ENCODE measurements at regions not wholly inside any gene's neighbourhood (a gene's known extent, or its start where the extent isn't known, plus 50 kb on each side); places are given as distances from the start of the nearest gene placed in this dataset.
"Not testable (repeated sequence)": the region's sequence is repeated elsewhere in the genome, so short reads cannot be mapped to it uniquely, and the experiment has no call there.

DNA sequence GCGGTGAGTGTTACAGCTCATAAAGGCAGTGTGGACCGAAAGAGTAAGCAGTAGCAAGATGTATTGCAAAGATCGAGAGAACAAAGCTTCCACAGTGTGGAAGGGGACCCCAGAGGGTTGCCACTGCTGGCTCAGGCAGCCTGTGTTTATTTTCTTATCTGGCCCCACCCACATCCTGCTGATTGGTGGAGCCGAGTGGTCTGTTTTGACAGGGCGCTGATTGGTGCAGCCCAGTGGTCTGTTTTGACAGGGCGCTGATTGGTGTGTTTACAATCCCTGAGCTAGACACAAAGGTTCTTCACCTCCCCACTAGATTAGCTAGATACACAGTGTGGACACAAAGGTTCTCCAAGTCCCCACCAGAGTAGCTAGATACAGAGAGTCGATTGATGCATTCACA, 747.8 kb upstream of the NRXN1 start:
- not testable (repeated sequence) for DNase-seq (ENCODE audit: low read depth)

DNA sequence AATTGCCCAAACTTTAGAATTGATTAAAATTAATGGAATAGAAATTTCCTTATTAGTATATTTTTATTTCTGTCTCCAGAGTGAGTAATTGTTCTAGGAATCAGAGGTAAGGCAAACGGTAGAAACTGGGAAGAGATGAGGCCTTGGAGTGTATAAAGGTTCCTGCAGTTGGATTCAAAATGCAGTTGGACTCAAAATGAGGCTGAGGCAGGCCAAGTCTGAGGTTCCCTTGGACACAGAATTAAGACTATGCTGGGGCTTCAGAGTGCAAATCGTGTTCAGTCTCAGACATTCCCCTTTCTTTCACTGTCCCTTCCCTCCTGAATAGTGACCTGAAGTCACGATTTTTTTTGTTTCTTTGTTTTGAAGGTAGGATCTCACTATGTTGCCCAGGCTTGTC, 746.9 kb upstream of the NRXN1 start:
- no peak for DNase-seq (ENCODE audit: low read depth)

DNA sequence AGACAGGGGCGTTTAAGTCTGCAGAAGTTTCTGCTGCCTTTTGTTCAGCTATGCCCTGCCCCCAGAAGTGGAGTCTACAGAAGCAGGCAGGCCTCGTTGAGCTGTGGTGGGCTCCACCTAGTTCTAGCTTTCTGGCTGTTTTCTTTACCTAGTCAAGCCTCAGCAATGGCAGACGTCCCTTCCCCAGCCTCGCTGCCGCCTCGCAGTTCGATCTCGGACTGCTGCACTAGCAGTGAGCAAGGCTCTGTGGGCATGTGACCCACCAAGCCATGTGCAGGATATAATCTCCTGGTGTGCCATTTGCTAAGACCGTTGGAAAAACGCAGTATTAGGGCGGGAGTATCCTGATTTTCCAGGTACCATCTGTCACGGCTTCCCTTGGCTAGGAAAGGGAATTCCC, 742.7 kb upstream of the NRXN1 start:
- not testable (repeated sequence) for DNase-seq (ENCODE audit: low read depth)

DNA sequence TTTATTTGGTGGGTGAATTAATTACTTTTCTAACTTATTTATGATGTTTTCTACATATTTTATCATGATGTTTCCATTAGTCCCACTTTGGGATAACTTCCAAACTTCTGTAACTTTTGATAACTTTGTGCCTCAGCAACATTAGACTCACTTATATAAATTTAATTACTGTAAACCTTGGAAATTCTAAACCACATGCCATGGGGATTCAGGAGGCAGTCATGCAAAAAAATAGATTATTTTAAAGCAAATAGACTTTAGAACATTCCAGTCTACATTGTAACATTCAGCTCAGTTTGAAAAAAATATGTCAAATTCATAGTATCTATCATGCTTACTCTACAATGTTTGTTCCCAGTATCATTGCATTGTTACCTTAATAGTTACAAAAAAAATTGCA, 728.5 kb upstream of the NRXN1 start:
- no peak for DNase-seq (ENCODE audit: low read depth)

DNA sequence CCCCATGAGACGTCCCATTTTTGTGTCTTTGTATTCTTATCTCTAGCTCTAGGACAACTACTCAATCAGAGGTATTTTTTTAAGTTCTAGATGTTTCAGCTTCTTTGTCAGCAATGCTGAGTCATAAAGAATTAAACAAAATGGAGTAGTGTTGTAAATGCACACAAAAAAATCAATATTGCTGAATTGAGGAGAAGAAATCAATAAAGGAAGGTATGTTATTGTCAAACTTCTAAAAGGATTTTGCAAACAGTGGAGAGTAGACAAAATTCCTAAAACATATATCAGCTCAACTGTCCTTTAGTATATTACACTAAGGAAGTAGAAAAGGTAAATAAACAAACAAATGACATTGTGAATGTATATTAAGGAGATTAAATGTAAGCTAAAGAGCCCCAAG, 726.1 kb upstream of the NRXN1 start:
- DNase-seq (ENCODE audit: low read depth), result no peak

DNA sequence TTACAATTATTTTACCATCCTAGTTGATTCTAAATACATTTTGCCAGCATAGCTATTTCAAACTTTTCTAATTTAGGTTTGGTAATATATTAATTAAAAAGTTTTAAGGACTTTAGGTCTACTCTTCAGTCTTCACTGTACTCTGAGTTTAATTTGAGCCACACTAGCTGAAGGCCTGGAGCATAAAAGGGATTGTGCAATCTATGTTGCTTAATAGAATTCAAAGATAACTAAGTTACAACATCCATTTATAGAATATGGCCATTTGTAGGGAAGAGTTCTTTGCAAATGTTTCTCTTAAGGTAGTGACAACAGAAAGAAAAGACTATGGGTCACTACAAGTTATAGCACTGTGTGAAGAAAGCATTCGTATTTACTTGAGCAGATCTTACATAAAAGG, 702.2 kb upstream of the NRXN1 start:
- peak; percentile 50 for DNase-seq (ENCODE audit: low read depth)

DNA sequence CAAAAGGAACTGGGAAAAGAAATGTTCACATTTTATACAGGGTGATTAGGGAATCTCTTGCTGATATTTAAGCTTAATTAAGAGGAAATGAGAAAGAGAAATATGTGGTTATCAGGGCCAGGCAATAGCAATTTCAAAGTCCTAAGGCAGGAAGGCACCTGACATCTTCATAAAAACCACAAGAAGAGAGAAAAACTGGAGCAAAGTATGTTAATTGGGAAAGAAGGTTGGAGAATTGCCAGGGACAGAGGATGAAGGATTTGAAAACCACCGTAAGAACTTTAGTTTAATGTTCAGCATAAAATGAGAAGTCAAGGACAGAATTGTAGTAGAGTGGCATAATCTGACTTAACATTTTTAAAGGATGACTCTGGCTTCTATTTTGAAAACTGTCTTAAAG, 691.8 kb upstream of the NRXN1 start:
- DNase-seq (ENCODE audit: low read depth), result peak; percentile 31

DNA sequence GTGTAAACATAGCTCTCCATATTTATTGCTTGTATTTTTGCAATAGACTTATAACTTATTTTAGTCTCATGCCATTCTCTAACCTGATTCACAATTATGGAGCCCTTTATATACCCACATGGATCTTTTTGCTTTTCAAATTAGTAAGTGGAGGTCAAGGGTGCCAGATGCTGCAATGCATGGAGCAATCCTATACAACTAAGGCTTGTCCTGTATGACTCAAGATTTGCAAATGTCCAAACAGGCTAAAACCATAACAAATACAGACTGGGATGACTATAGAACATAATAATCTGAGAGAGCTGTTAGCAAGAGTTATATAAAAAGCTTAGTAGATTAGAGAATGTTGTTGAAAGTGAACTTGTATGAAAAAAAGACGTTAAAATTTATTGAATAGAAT, 690.4 kb upstream of the NRXN1 start:
- DNase-seq (ENCODE audit: low read depth), result peak; percentile 87

DNA sequence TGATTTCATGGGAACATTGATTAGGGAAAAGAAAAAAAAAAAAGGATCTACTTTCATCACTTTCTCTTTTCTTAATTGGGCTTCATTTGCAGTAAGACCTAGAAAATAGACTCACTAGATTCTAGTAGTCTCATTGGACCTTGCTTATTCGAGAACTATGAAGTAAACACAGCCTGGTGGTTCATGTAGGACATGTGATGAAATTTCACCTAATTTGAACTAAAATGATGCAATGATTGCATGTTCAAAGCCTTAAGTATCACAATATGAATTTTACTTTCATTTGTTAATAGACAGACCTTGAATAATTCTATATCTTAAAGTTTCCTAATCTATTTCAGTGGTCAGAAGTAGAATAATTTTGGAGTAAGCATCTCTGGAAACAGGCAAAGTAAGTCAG, 688.9 kb upstream of the NRXN1 start:
- DNase-seq (ENCODE audit: low read depth), result peak; percentile 51

DNA sequence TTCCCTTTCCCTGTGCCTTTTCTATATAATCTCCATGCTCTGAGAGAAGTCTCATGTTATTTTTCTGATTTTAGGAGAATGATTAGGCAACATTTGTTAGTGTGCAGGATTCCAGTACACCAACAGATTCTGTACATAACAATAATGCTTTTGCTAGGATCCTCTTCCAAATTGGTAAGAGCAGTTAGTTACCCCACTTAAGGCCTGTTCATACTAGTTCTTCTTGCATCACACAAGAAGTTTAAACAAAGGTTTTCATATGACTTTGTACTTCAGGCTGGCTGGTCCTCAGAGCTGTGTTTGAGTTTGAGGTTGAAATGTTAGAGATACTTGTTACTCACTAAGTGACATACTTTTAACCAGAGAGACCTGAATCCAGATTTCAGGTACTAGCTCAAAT, 686.9 kb upstream of the NRXN1 start:
- no peak for DNase-seq (ENCODE audit: low read depth)

DNA sequence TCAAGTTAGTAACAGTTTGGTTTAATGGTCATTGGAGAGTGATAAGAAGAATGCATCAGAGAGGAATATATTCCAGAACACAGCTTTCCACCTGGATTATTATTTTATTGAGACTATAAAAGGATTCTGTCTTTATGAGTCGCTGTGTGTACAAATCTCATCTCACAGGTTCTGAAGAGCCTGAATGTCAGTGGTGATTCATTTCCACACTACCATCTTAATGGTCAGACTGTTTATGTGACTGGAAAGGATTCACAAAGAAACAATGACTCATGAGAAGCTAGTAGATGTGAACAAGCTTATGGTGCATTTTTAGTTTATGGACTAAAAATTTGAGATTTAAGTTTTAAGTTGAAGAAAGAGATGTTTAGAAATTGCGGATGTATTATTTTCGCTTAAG, 685.4 kb upstream of the NRXN1 start:
- peak; percentile 65 for DNase-seq (ENCODE audit: low read depth)

DNA sequence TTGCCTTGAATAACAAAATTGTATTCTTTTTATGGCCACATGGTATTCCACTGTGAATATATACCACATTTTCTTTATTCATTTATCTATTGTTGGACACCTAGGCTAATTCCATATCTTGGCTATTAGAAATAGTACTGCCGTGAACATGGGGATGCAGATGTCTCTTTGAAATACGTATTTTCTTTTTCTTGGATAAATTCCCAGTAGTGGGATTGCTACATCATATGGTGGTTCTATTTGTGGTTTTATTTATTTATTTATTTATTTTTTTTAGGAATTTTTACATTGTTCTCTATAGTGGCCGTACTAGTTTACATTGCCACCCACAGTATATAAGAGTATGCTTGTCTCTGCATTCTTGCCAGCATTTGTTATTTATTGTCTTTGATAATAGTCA, 679.8 kb upstream of the NRXN1 start:
- peak; percentile 29 for DNase-seq (ENCODE audit: low read depth)

DNA sequence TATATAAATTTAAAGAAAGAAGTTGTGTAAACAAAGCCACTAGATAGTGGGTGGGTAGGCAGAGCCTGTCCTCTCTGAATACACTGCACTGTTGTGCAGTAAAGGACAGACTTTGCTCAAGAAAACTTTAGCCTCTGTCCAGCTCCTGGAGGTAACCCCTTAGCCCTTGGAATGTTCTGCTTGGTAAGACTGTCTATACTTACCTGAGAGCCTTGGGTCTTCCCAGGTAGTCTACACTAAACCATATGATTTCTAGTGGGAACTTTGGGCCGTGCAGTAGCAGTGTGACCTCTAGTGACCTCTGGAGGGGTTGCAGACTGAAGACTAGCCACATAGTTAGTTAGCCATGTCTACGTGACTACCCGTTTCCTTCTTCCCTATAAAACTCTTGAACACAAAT, 678.3 kb upstream of the NRXN1 start:
- no peak for DNase-seq (ENCODE audit: low read depth)

DNA sequence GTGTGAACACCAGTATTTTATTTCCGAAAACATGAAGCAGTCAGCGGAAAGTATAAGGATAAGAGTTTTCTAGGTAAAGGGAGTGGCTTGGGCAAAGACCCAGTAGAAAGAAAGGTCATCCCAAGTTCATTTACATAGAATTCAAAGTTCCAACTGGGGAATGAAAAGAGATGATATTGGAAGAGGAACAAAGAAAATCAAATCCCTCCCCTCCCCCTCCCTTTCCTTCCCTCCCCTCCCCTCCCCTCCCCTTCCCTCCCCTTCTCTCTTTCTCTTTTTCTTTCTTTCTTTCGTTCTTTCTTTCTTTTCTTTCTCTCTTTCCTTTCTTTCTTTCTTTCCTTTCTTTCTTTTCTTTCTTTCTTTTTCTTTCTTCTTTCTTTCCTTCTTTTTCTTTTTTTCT, 675.7 kb upstream of the NRXN1 start:
- DNase-seq (ENCODE audit: low read depth), result no peak

DNA sequence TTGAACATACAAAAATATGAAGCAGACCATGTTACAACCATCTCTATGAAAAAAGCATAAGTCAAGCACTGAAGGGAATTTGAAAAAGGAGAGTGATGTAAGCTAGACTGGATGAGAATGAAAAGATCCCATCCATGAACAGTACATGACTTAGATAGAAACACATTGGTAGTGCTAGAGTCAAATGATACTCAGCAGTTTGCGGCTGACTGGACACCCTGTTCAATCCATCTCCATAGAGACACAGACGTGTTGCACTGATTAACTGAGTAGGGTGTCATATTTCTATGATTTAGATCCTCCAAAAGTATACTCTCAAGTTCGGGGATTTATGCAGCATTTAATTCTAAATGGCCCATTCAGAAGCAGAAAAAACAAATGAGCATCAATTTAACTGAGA, 674.3 kb upstream of the NRXN1 start:
- DNase-seq (ENCODE audit: low read depth), result no peak

DNA sequence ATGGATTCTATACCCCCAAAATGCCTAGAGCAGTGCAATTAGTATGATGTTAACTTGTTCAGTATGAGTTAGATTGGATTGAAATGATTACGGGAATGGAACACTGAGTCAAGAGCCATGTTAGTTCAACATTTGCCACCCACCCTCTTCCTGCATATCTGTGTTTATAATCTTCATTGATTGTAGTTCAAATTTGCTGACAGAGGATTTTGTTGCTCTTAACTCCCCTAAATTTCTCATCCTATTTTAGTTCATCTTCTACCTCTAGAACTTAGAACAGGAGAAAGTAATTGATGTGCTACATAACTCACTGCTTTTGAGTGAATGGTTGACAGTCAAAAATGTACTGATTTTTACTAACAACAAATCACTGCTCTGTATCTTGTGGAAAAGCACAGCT, 673.5 kb upstream of the NRXN1 start:
- DNase-seq (ENCODE audit: low read depth), result no peak

DNA sequence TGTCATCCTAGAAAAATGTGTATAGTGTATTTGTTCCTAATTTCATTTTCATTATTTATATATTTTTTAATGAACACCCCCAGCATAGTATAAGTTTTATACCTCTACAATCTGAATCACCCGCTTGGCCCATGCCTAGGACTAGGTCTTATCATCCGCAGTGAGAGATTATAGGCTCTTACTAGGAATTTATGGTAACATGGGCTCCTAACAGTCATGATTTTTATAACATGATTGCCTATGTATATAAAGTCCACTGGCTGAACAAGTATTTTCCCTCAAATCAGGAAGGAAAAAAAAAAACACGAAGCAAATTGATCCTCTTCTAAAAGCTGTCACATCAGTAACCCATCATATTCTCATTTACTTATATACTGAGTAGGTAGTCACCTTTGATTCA, 666.1 kb upstream of the NRXN1 start:
- DNase-seq (ENCODE audit: low read depth), result no peak

DNA sequence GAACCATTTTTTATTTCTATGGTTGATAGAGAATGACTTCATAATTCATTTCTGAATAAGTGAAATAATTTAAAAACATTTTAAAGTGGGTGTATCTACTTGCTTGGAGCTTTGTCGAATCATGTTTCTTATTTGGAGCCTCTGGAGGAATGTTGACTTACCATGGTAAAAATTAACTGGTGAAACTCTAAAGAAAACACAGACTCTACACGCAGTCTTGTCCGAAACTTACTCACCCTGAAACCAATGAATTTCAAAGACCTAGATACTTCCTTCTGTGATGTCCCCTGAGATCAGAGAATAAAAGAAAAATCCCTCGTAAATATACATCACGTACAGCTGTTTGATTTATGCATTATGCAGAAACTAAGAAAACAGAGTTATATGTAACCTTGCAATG, 665.2 kb upstream of the NRXN1 start:
- DNase-seq (ENCODE audit: low read depth), result no peak

DNA sequence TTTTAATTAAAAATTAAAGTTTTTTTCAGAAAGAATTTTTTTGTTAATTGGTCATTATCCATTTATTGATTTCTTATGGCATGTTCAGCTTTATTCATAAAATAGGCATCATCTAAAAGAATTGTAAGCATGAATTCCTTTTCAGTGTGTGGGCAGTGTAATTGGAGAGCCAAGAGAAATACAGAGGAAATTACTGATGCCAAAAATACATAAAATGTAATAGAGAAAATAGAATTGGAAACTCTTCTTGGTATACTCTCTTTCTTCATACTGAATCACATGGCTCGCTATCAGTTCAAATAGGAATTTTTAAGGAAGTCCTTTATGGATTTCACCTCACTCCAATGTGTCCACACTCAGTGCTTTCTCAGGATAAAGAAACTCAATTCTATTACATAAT, 663.6 kb upstream of the NRXN1 start:
- DNase-seq (ENCODE audit: low read depth), result peak; percentile 23

DNA sequence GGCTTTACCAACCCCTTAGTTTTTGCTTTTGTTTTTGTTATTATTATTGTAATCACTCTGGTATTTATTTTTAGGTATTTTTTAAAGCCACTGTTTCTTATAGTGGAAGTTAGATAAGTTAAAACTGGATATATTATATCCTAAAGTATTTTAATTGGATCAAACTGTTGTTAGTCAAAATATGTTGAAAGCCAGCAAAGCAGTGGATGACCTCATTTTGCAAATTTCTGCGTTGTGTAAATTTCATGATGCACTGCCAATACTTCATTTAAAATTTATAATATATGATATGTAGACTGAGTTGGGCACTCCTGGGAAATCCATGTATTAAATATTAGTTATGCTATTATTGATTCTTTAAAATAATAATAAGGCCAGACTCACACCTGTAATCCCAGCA, 661.7 kb upstream of the NRXN1 start:
- no peak for DNase-seq (ENCODE audit: low read depth)

DNA sequence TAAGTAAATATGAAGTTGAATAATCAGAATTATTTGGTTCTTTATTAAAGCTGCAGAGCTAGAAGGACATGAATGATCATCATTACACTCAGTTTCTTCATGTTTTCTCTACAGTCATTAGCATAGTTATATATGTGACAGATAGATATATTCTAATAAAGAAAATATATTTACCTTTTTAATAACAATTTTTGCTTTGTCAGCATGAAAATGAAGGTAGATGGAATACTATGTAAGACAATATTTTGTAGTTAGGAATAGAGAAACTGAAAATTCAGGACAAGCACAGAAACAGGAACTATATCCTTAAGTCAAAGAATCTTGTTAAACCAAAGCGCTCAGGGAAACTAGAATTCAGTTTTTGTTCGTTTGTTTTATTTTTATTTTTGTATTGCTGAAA, 649.9 kb upstream of the NRXN1 start:
- no peak for DNase-seq (ENCODE audit: low read depth)

DNA sequence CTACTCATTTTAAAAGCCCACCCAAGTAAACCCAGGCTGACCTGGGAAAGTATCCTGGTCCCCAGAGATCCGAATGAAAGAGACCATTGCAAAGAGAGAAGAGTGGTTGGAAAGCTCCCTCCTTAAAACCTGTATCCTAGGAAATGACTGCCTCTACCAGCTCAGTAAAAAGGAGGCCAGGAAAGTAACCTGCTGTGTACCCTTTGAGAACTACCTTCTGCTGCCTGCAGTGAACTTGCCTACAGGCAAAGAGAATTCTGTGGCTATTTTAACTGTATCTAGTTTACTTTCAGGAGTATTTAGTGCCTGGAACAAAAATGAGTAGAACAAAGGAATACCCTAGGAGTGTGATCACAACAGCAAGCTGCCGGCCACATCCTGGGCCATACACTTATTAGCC, 641.7 kb upstream of the NRXN1 start:
- DNase-seq (ENCODE audit: low read depth), result no peak

DNA sequence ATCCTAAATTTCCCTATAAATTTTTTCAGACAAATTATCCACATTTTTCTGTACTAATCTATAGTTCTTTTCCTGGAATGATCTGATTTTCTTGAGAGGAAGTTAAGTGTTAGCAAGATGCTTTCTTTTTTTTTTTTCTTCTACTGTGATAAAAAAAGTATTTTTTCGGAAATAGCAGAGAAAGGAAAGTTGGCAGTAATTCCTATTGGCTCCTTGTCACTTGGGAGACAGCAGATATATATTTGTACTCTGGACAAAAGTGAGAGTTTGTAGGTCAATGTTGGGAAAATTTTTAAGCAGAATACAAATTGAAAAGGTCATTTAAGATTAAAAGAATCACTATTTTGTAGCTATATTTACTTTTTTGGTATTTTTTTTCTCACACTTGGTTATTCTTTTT, 635.7 kb upstream of the NRXN1 start:
- no peak for DNase-seq (ENCODE audit: low read depth)

DNA sequence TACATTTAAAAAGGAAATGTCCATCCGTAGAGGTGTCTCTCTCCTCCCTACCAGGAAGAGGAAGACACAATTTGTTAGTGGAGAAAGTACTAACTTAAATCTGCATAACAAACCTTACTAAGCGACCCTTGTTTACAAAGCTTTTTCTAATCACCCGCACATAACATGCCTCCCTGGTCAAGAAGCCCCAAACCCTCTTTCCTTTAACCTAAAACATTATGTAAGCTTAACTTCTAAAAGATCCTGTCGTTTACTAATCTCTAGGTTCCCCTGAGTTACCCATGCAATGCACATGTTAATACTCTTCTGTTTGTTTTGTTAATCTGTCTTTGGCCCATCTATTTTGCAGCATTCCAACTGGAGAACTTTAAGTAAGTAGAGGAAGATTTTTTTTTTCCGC, 630.3 kb upstream of the NRXN1 start:
- no peak for DNase-seq (ENCODE audit: low read depth)

DNA sequence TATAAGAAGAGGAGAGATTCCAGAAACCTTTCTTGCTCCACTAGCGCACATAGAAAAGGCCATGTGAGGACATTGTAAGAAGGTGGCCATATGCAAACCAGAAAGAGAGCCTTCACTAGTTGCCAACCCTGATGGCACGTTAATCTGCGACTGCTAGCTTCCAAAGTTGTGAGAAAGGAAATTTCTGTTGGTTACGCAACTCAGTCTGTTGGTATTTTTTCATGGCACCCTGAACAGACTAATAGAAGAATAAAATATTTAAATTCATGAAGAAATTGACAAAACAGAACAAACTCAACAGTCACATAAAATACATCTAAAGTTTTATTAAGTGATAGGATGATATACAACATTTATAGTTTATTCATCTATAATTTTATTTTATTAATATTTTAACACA, 625.9 kb upstream of the NRXN1 start:
- DNase-seq (ENCODE audit: low read depth), result no peak

Data from fibroblast of the conjunctiva (primary cell).